MM.1S (cell line): ENCODE measurements at regions not wholly inside any gene's neighbourhood (a gene's known extent, or its start where the extent isn't known, plus 50 kb on each side); places are given as distances from the start of the nearest gene placed in this dataset.

Experiments used
- DNase-seq: peaks from one replicate; pipeline ENCODE4 v3.0.0-alpha.2; 2015
- H2AFZ ChIP-seq: fragments of 300-600 bp; sonication (generic); 2 replicates; pipeline ENCODE4 v1.6.0; 2016; ENCODE audit warnings: antibody characterized with exemption, low read length
- H3F3A ChIP-seq: fragments of 300-600 bp; sonication (generic); 2 replicates; pipeline ENCODE4 v1.6.1; 2016; ENCODE audit warnings: mild to moderate bottlenecking, antibody characterized with exemption, low read length, moderate library complexity, mixed read lengths; ENCODE audit not compliant: insufficient read depth
- H3K27ac ChIP-seq: fragments of 300-600 bp; sonication (generic); 2 replicates; pipeline ENCODE4 v1.5.1; 2016; ENCODE audit warnings: mild to moderate bottlenecking, low read length
- H3K27me3 ChIP-seq: fragments of 300-600 bp; sonication (generic); replicated peaks from 2 replicates; pipeline ENCODE4 v1.6.0; 2016; ENCODE audit warnings: low read length; ENCODE audit not compliant: insufficient read depth
- H3K36me3 ChIP-seq: fragments of 300-600 bp; sonication (generic); replicated peaks from 2 replicates; pipeline ENCODE4 v1.6.1; 2016; ENCODE audit warnings: mild to moderate bottlenecking, low read length, mixed read lengths; ENCODE audit not compliant: insufficient read depth
- H3K4me1 ChIP-seq: fragments of 300-600 bp; sonication (generic); 2 replicates; pipeline ENCODE4 v1.6.1; 2016; ENCODE audit warnings: low read length, mixed read lengths
- H3K4me2 ChIP-seq: fragments of 300-600 bp; sonication (generic); 2 replicates; pipeline ENCODE4 v1.6.0; 2016; ENCODE audit warnings: low read depth, low read length
- H3K4me3 ChIP-seq: fragments of 300-600 bp; sonication (generic); 2 replicates; pipeline ENCODE4 v1.5.1; 2016; ENCODE audit warnings: low read length, mixed read lengths
- H3K79me2 ChIP-seq: fragments of 300-600 bp; sonication (generic); 2 replicates; pipeline ENCODE4 v1.6.1; 2016; ENCODE audit warnings: mixed run types, low read length, mixed read lengths
- H3K9ac ChIP-seq: fragments of 300-600 bp; sonication (generic); 2 replicates; pipeline ENCODE4 v1.6.1; 2016; ENCODE audit warnings: low read length, mixed read lengths
- H3K9me2 ChIP-seq: fragments of 300-600 bp; sonication (generic); replicated peaks from 2 replicates; pipeline ENCODE4 v1.6.1; 2016; ENCODE audit warnings: mild to moderate bottlenecking, low read length, mixed read lengths; ENCODE audit not compliant: insufficient read depth
- H3K9me3 ChIP-seq: fragments of 300-600 bp; sonication (generic); replicated peaks from 2 replicates; pipeline ENCODE4 v1.6.1; 2016; ENCODE audit warnings: mild to moderate bottlenecking, low read length, mixed read lengths; ENCODE audit not compliant: insufficient read depth
- H4K20me1 ChIP-seq: fragments of 300-600 bp; sonication (generic); 2 replicates; pipeline ENCODE4 v1.6.1; 2016; ENCODE audit warnings: mild to moderate bottlenecking, low read length, moderate library complexity, mixed read lengths; ENCODE audit not compliant: insufficient read depth
- EZH2 ChIP-seq: fragments of 300-600 bp; sonication (generic); optimal IDR thresholded peaks from 2 replicates; pipeline ENCODE3; 2017; ENCODE audit warnings: low read depth, mild to moderate bottlenecking, antibody characterized with exemption, low read length, mixed read lengths
- EZH2phosphoT487 ChIP-seq: fragments of 300-600 bp; sonication (generic); IDR thresholded peaks from 2 replicates; pipeline ENCODE4 v1.6.1; 2018; ENCODE audit warnings: antibody characterized with exemption, low read length
- TF ChIP-seq, protein P1 (sequence below): fragments of 300-600 bp; sonication (generic); IDR thresholded peaks from 2 replicates; pipeline ENCODE4 v1.5.1; 2016; ENCODE audit warnings: antibody characterized with exemption, low read length, mixed read lengths

DNA sequence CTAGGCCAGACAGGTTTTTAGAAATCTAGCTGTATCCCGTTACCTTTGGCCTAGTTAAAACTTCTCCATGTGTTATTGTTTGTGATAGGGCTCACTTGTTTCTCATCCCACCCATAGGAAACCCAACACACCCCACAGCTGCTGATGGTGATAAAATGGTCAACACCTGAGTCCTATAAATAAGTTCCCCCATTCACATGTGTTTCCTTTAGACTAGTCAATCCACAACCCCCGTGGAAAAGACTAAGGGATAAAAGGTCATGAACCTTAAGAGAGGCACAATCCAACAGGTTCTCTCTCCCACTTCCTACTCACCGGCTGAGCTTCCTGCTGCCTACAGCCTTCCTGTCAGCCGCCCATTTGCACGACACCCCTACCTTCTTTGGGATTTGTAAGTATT lies 768.4 kb downstream of the JRKL start:
- H3K27ac ChIP-seq, result no peak overlapping the region
- H3F3A ChIP-seq, result no peaks in the 10 kb centered on the region
- H3K4me2 ChIP-seq, result no peak overlapping the region
- TF ChIP-seq, protein P1, sequence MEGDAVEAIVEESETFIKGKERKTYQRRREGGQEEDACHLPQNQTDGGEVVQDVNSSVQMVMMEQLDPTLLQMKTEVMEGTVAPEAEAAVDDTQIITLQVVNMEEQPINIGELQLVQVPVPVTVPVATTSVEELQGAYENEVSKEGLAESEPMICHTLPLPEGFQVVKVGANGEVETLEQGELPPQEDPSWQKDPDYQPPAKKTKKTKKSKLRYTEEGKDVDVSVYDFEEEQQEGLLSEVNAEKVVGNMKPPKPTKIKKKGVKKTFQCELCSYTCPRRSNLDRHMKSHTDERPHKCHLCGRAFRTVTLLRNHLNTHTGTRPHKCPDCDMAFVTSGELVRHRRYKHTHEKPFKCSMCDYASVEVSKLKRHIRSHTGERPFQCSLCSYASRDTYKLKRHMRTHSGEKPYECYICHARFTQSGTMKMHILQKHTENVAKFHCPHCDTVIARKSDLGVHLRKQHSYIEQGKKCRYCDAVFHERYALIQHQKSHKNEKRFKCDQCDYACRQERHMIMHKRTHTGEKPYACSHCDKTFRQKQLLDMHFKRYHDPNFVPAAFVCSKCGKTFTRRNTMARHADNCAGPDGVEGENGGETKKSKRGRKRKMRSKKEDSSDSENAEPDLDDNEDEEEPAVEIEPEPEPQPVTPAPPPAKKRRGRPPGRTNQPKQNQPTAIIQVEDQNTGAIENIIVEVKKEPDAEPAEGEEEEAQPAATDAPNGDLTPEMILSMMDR, result no peak
- TF ChIP-seq EZH2 (no peak), EZH2phosphoT487 (no peak)
- no peaks in the 10 kb centered on the region for H3K79me2 ChIP-seq
- no peak overlapping the region for H3K4me3 ChIP-seq
- no peaks in the 10 kb centered on the region for H3K4me1 ChIP-seq
- no peaks in the 10 kb centered on the region for H3K9me2 ChIP-seq
- H2AFZ ChIP-seq, result no peak overlapping the region
- no peaks in the 10 kb centered on the region for H3K36me3 ChIP-seq
- no peaks in the 10 kb centered on the region for H3K9me3 ChIP-seq
- H3K27me3 ChIP-seq, result no peaks in the 10 kb centered on the region
- H3K9ac ChIP-seq, result no peak overlapping the region
- DNase-seq, result no peak
- no peaks in the 10 kb centered on the region for H4K20me1 ChIP-seq

DNA sequence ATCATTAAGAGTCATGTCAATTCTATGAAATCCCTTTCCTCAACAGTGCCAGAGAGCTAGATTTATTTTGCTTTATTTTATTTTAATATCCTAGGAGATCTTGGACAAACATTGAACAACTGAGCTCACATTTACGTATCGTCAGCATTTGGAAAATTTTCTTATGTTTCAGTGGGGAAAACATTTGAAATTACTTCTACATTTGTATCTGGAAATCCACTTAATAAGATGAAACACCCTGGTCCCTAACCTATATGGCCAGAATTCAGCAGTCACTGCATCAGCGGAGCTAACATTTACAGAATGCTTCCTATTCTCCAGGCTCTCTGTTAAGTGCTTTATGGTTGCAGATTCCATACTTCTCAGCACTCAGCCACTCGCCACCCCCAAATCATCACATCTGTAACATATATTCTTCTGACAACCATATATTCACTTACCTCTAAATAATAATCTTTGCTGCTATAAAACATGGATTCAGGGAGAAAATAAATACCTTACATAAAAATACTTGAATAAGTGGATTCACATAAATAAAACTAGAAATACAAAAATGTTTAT lies 773.9 kb downstream of the JRKL start:
- Histone ChIP-seq H3K4me3 (no peak overlapping the region), H4K20me1 (no peaks in the 10 kb centered on the region), H3K4me1 (no peaks in the 10 kb centered on the region), H3K27me3 (no peaks in the 10 kb centered on the region), H3K27ac (no peak overlapping the region), H3K9ac (no peak overlapping the region), H3K9me2 (no peaks in the 10 kb centered on the region), H3K4me2 (no peak overlapping the region), H3K36me3 (no peaks in the 10 kb centered on the region), H3K9me3 (no peaks in the 10 kb centered on the region), H2AFZ (no peak overlapping the region), H3K79me2 (no peaks in the 10 kb centered on the region), H3F3A (no peaks in the 10 kb centered on the region)
- TF ChIP-seq EZH2 (no peak), EZH2phosphoT487 (no peak)
- TF ChIP-seq, protein P1, result no peak
- no peak for DNase-seq

DNA sequence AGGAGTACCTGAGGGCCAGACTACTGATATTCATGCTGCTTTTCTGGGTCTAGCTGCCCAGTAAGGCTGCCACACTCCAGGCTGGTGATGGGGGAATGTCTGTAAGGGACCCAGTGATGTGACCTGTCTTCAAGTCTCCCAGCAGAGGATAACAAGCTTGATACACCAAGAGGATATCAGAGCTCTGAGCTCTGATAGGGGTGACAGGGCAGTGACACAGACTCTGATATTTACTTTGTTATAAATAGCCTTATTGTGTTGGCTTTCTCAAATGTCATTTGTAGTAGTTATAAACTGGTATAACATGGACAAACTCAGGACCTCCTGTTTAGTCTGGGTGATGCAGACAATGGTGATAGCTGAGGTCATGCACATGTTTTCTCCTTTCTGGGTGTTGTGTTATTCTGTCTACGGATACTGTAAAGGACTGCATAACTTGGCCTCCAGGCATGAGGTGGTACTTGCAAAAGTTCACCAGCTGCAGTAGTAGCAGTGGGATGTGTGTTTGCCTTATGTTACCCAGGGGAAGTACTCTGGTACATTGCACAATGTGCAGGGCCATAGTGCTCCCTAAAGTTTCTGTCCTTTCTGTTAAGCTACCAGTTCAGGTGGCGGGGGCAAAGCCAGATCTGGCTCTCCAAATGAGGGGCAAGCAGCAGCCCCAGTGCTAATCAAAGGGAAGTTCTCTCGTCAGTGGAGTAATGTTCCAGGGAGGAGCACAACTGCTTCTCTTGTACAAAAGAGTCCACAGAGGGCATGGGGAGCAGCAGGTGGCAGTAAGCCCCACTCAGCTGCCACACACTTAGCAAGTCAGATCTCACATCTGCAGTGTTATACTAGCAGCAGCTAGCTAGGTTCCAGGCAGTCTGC lies 812.2 kb downstream of the JRKL start:
- Histone ChIP-seq H2AFZ (no peak overlapping the region), H3K9ac (no peak overlapping the region), H4K20me1 (no peaks in the 10 kb centered on the region), H3K79me2 (no peaks in the 10 kb centered on the region), H3K36me3 (no peaks in the 10 kb centered on the region), H3F3A (no peaks in the 10 kb centered on the region), H3K4me3 (no peak overlapping the region), H3K27me3 (no peaks in the 10 kb centered on the region), H3K9me2 (no peaks in the 10 kb centered on the region), H3K4me2 (no peak overlapping the region), H3K9me3 (no peaks in the 10 kb centered on the region), H3K27ac (no peak overlapping the region), H3K4me1 (no peaks in the 10 kb centered on the region)
- no peak for DNase-seq
- no peak for TF ChIP-seq EZH2phosphoT487
- TF ChIP-seq, protein P1, result no peak
- no peak for TF ChIP-seq EZH2
